Activated CD8-positive, alpha-beta memory T cell treated with anti-CD3 and anti-CD28 coated beads for 48 hours (primary cell): ENCODE measurements at regions not wholly inside any gene's neighbourhood (a gene's known extent, or its start where the extent isn't known, plus 50 kb on each side); places are given as distances from the start of the nearest gene placed in this dataset.

Experiments
- DNase-seq, 3 experiments: peaks; one replicate each; pipeline ENCODE4 v3.0.0-alpha.2; 2020; ENCODE audit warnings: low read depth in 2 of 3, low spot score in 2 of 3

- no peak for DNase-seq
These were observed 624.1 kb upstream of the CDH4 start for GRCh38 chr20:60627751-60628565.

DNA sequence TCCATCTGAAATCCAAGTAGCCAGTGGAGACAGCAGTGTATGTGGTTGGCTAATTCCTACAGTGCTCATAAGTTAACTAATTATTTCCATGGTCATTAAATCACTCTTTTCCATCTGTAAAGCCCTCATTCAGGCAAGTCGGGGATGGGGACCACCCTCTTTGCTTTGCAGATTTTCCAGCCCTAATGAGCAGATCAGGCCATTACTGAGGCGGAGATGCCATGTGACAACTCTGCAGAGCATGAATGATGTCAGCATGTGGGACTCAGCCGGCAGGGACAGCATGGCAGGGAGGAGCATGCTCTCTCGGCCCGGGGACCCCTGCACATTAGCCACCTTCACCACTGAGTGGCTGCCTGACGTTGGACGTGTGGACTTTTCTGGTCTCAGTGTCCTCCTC is 623.3 kb upstream of the CDH4 start:
- no peak for DNase-seq

DNA sequence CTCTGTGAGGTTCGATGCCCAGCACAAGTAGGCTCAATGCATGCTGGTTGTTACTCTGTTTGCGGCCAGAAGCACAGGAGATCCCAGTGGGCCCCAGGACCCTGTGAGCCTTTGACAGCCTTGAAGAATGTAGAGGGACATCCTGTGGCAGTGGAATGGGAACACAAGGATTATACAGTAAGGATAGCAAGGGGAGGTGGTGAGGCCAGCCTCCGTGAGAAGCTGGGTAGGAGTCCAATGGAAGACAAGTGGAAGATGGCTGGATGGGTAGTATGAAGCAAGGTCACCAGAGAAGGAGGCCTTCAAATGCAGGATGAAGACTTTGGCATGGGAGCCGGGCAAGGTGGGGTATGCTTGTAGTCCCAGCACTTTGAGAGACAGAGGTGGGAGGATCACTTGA is 622.9 kb upstream of the CDH4 start:
- DNase-seq: no peak

DNA sequence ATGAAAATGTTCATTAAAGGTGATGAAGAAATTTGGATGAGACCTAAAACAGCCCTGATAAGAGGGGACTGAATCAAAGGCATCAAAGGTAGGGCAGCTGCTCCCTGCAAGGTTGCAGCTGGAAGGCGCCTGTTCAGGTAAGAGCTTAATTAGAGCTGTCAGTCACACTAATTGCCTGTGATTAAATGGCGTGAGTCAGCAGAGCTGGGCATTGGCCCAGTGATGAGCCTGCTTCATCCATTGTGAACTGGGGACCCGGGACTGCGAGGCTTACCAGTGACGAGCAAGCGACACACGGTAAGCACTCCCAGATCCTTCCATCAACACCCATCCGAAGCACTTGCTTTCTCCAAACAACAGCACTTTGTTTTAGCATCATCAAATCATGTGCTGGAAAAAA is 621.5 kb upstream of the CDH4 start:
- no peak for DNase-seq

DNA sequence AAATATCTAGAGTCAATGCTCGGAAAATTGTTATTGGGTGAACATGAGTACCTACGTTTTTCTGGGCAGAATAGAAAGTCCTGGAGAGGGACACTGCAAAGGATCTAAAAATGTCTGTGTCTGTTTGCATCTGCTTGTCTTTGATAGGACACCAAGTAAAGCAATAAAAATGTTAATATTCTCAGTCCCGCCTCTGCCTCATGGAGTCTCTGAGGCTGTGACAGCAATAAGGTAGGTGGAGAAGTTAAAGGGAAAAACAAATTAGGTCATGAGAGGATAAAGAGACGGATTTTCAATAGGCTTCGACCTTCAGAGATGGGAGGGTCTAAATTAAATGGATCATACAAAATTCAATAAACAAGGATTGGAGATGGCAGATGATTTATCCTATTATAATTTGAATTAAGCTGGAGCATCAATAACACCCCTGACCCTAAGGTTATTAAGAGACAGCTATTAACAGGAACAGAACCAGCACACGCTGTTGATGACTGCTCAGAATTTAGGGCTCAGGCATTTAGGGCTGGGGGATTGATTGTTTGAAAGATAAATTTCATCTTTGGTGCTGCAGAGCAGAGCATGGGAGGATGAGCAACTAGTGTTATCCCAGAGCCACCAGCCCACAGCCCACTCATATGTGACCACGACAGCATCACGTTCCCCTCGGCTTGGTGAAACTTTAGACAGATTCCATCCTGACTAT is 620.3 kb upstream of the CDH4 start:
- DNase-seq: no peak

DNA sequence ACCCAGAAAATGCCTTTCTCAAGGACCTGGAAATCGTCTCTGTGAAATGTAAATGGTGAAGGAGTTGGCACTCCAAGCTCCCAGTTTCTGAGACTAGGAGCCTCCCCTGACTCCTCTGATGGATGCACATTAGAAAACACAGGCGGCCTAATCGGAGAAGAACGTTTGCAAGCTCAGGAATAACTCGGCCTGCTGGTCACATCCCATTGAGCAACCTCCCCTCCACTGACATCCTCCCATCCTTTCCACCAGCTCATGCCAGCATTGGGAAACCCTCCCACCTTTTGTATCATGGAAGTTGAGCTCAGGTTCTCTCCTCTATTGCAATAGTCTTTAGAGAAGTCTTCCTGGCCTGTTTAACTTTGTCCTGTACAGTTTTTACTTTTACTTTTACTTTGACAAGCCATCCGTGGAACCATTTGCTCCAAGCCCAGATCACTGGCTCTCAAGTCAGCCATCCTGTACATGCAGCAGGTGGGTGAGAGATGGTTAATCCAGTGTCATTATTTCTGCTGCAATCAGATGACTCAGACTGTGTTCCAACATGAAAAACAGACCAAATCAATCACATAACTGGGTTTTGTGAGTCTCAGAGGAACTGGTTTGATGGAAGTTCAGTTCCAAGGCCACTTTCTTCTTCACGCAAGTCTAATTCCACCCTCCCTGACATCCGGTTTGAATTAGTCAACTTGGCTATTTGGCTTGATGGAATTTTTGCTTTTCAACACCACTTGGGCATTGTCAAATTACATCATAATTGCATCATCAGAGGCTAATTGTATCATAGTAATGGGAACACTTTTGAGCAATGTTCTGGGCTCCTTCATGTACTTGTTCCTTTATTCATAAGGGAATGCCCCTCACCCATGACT is 619.4 kb upstream of the CDH4 start:
- no peak for DNase-seq

- DNase-seq: no peak
These were observed 617.4 kb upstream of the CDH4 start for GRCh38 chr20:60634491-60635172.

DNA sequence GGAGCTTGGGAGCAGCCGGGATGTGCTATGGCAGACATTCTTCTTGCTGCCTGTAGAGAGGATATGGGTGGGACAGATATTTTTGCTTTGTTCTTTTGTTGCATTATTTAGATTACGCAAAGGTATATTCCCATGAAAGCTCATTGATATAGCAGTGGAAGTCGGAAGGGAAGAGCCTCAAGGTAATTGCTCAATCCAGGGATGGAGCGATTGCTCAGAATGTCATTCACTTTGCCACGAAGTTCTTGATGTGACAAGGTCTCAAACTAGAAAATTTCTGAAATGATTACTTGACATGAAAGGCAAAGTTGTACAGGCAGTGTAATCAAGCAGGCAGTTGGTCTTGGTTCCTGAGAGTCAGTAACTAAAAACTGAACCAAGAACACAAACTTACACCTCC is 615.6 kb upstream of the CDH4 start:
- no peak for DNase-seq

- DNase-seq: no peak
These were observed 614.3 kb upstream of the CDH4 start for GRCh38 chr20:60637801-60638200.

- DNase-seq: no peak
These were observed 613.5 kb upstream of the CDH4 start for GRCh38 chr20:60638430-60639098.

- DNase-seq: no peak
These were observed 610.1 kb upstream of the CDH4 start for GRCh38 chr20:60641879-60642447.

DNA sequence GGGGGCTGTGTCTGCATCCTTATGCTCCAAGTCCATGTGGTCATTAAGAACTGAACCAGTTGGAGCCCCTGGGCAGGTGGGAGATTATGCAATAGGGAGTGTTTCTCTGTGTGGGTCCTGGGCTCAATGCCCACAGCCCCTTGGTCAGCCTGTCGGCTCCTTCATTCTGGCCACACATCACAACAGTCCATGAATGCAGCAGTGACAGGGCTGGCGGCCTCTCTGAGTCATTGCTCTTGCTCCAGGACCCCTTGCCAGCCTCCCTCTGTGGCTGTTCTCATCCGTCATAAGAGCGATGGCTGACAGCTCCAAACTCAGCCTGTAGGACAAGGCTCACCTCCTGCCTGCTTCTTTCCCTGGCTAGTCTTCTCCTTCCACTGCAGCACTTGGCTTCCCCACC is 609.5 kb upstream of the CDH4 start:
- DNase-seq: no peak

DNA sequence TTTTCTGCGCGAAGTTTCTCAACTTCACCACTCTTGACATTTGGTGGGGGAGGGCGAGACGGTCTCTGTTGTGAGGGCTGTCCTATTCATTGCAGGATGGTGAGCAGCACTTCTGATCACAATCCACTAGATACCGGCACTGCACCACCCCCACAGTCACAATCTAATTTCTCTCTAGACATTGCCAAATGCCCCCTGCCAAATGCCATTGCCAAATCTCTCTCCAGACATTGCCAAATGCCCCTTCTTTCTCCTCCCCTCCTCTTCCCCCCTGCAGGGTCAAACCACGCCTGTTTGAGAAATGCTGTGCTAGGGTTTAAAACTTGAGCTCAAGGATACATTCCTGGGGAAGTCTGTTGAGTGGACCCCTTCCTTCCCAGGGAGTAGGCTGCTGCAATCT is 603.5 kb upstream of the CDH4 start:
- no peak for DNase-seq

- no peak for DNase-seq
These were observed 602.5 kb upstream of the CDH4 start for GRCh38 chr20:60649541-60649940.

GRCh38 chr20:60650087-60650486 is 602.0 kb upstream of the CDH4 start:
- no peak for DNase-seq

DNA sequence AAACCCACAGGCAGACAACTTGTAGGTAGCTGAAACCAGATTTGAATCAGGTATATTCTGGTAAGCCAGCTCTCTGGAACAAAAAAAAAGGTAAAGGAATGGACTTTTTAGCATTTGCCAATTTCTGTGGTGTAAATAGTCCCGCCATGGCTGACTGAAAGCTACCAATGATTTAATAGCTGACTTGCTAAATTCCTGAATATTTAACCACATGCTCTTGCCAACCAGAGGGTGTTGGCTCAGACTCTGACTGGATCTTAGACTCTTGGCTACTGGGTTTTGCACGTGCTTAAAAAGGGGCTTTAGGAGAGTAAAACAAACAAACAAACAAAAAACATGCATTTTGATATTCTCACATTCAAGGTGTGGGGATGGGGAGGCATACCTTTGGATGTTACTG is 600.0 kb upstream of the CDH4 start:
- DNase-seq: no peak

DNA sequence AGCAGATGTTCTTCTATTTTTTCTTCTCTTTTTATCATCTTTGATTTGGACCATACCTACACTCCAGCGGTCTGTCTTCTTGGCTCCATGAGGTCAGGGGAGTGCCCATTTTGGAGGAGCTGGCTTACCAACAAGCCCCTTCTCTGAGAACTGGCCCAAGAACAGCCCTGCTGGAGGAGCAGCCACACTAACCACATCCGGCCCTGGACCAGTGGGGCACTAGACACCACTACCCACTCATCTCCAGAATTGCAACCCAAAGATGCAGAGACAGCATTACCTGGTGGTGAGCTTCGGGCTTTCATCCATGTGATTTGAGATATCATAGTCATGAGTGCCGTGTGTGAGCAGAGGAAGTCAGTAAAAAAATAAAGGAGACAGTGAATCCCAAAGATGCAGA is 599.4 kb upstream of the CDH4 start:
- DNase-seq: no peak

DNA sequence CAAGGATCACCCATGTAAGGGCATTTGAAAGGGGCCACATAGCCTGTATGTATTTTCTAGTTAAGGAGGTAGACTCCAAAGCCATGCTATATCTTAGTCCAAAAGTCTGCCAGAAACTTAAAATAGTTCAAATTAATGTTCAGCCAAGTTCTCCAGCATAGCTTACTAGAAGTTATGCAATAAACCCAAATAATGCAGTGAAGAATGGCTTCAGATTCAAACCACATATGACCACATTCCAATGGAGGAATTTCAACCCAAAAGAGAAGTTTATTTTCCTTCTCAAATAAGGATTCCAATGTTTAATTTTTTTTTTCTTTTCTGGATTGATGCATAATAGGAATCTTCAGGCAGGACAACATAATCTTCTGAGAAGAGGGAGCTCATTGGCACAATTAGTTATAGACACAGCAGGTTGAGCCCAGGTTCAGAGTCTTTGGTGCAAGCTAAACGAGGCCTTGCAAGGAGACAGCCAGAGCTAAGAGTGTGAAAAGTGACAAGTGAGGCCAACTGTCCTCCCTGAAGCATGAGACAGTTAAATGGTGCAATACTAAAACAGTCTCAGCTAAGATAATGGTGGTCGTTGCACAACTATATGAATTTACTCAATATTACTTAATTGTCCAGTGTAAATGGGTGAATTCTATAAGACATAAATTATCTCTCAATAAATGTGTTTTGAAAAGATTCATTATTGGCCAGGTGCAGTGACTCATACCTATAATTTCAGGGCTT is 598.8 kb upstream of the CDH4 start:
- DNase-seq: no peak

DNA sequence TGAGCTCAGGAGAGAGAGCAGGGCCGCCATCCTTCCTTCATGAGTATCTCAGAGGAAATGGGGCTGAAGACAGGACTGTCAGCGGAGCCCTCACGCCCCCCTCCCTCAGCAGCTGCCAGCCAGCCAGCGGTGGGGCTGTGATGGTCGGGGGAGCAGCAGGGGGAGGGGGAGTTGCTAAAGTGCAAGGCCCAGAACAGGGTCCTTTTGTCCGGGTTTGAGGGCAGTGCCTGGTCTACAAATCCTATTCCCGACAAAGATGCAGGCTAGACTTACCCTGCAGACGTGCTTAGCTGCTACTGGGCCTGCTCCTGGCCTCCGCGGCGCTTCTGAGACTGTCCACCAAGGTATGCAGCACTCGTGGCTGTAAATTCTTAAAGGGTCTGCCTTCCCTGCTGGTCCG is 593.4 kb upstream of the CDH4 start:
- DNase-seq: no peak

DNA sequence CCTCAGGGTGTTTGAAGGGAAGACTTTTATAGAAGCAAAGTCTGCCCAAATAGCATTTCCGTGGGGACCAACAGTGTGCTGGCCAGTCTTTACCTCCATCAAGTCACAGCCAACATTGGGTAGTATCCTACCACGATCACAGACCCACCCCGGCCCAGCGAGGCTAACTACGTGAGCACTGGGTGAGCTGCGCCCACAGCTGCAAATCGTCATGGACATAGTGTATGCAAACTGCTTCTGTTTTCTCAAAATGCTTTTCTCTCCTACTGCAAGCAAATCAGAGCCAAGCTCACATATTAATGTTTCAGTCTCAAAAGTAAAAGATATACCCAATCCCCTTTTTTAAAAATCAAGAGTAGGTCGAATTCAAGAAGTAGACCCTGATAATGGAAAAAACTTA is 592.8 kb upstream of the CDH4 start:
- DNase-seq: no peak
